Activated CD8-positive, alpha-beta T cell treated with anti-CD3 and anti-CD28 coated beads for 36 hours (primary cell): ENCODE measurements at regions not wholly inside any gene's neighbourhood (a gene's known extent, or its start where the extent isn't known, plus 50 kb on each side); places are given as distances from the start of the nearest gene placed in this dataset.
A peak's percentile ranks its signal among the peaks of the same experiment; 100 is the strongest.

Source experiments
- ATAC-seq: fragments of 200-7000 bp; cut with Tn5 transposase; one replicate; pipeline ENCODE4 v1.10.0; 2021; ENCODE audit warnings: mild to moderate bottlenecking, moderate library complexity
- CTCF ChIA-PET: fragments of 350-600 bp; sonication (Branson Sonifier 250); formaldehyde crosslinking; loops from one replicate; lab custom pipeline; 2021; ENCODE audit warnings: antibody characterized with exemption; lab: Charles Lee
- POLR2A ChIA-PET: fragments of 350-600 bp; sonication (Branson Sonifier 250); formaldehyde crosslinking; loops from one replicate; lab custom pipeline; 2021; ENCODE audit warnings: antibody characterized with exemption; lab: Charles Lee
- DNase-seq: peaks from one replicate; pipeline ENCODE4 v3.0.0-alpha.2; 2020
- H3K27ac Mint-ChIP-seq: one replicate; pipeline ENCODE4 v1.8.0; 2021; ENCODE audit warnings: mild to moderate bottlenecking, mixed read lengths
- H3K27me3 Mint-ChIP-seq: one replicate; pipeline ENCODE4 v1.8.0; 2021; ENCODE audit warnings: mixed read lengths
- H3K36me3 Mint-ChIP-seq: one replicate; pipeline ENCODE4 v1.8.0; 2021; ENCODE audit warnings: low read depth, mixed read lengths
- H3K4me1 Mint-ChIP-seq: one replicate; pipeline ENCODE4 v1.8.0; 2021; ENCODE audit warnings: low read depth, mixed read lengths
- H3K4me3 Mint-ChIP-seq: one replicate; pipeline ENCODE4 v1.8.0; 2021; ENCODE audit warnings: mild to moderate bottlenecking, moderate library complexity, mixed read lengths
- H3K9me3 Mint-ChIP-seq: one replicate; pipeline ENCODE4 v1.8.0; 2021; ENCODE audit warnings: mixed read lengths
- intact Hi-C: fragments of 100-400 bp; cut with micrococcal nuclease; formaldehyde crosslinking; loops from one replicate; pipeline ENCODE4 v1.10.0; 2022
- TF ChIP-seq, protein P1 (sequence below): fragments of 200-600 bp; IDR thresholded peaks from one replicate; pipeline ENCODE4 v1.8.0; 2022; ENCODE audit warnings: antibody characterized with exemption, mild to moderate bottlenecking

GRCh38 chr12:67173258-67173657 lies 95.9 kb upstream of the CAND1 start:
- intact Hi-C loops = no loop called here
- TF ChIP-seq, protein P1, sequence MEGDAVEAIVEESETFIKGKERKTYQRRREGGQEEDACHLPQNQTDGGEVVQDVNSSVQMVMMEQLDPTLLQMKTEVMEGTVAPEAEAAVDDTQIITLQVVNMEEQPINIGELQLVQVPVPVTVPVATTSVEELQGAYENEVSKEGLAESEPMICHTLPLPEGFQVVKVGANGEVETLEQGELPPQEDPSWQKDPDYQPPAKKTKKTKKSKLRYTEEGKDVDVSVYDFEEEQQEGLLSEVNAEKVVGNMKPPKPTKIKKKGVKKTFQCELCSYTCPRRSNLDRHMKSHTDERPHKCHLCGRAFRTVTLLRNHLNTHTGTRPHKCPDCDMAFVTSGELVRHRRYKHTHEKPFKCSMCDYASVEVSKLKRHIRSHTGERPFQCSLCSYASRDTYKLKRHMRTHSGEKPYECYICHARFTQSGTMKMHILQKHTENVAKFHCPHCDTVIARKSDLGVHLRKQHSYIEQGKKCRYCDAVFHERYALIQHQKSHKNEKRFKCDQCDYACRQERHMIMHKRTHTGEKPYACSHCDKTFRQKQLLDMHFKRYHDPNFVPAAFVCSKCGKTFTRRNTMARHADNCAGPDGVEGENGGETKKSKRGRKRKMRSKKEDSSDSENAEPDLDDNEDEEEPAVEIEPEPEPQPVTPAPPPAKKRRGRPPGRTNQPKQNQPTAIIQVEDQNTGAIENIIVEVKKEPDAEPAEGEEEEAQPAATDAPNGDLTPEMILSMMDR = no peak
- Mint-ChIP-seq H3K27me3 (peaks cover 20% of the 10 kb centered on the region), H3K36me3 (no peaks in the 10 kb centered on the region), H3K9me3 (no peaks in the 10 kb centered on the region), H3K4me3 (no peak overlapping the region), H3K4me1 (no peaks in the 10 kb centered on the region), H3K27ac (no peak overlapping the region)
- ATAC-seq = no peak
- DNase-seq = no peak
- ChIA-PET CTCF (interaction anchor here (3.1 kb wide), 1 partner anchor 12 kb away, joined by 8 read pairs; no protein-coding TSS in a partner anchor), POLR2A (no interaction called here)

GRCh38 chr12:67182551-67182950 lies 86.6 kb upstream of the CAND1 start:
- H3K4me1 Mint-ChIP-seq = no peaks in the 10 kb centered on the region
- H3K27me3 Mint-ChIP-seq = peaks cover 31% of the 10 kb centered on the region
- ATAC-seq = no peak
- POLR2A ChIA-PET = interaction anchor here (0.6 kb wide), 1 partner anchor 29 kb away, joined by 3 read pairs; no protein-coding TSS in a partner anchor
- no peaks in the 10 kb centered on the region for H3K36me3 Mint-ChIP-seq
- no peak overlapping the region for H3K4me3 Mint-ChIP-seq
- TF ChIP-seq, protein P1 = no peak
- intact Hi-C loops = no loop called here
- H3K27ac Mint-ChIP-seq = no peak overlapping the region
- no peak for DNase-seq
- H3K9me3 Mint-ChIP-seq = peaks cover 3% of the 10 kb centered on the region
- CTCF ChIA-PET = no interaction called here

DNA sequence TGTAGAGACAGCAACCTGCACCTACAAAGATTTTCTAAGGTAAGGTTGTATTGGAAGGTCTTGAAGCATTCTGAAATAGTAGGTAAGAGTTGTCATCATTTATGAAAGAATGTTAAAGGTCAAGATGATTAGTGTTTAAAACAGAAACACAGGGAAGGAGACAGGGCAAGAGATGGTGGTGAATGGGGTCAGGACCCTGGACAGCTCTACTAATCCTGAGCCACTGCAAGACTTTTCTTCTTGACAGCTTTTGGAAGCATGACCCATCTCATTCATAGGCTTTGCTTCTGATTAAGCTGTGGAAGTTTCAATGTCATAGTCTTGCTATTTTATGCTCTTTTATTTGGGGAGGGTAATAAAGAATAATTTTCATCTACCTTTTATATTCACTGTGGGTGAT lies 75.5 kb upstream of the CAND1 start:
- ChIA-PET POLR2A (no interaction called here), CTCF (no interaction called here)
- peak; percentile 54 for DNase-seq
- TF ChIP-seq, protein P1 = no peak
- Mint-ChIP-seq H3K4me3 (no peak overlapping the region), H3K27ac (no peak overlapping the region), H3K4me1 (no peaks in the 10 kb centered on the region), H3K9me3 (no peaks in the 10 kb centered on the region), H3K27me3 (peaks cover 16% of the 10 kb centered on the region), H3K36me3 (no peaks in the 10 kb centered on the region)
- intact Hi-C loops = no loop called here
- ATAC-seq = no peak

DNA sequence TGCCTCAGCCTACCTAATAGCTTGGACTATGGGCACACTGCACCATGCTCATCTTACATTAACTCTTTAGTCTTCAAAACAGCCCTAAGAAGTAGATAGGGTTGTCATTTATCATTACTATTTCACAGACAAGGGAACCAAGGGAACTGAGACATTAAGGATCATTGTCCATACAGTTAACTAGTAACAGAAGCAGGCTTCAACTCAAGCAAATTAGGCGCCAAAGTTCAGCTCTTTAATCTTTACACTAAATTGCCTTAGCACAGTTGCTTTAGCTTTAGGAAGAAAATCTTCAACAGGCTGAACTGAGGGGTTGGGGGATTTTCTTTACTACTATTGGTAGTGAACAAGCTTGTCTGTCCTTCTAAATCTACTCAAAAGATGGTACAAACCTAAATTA lies 68.8 kb upstream of the CAND1 start:
- ATAC-seq = no peak
- TF ChIP-seq, protein P1 = no peak
- DNase-seq = no peak
- Mint-ChIP-seq H3K36me3 (no peaks in the 10 kb centered on the region), H3K27ac (no peak overlapping the region), H3K4me3 (no peak overlapping the region), H3K27me3 (peaks cover 22% of the 10 kb centered on the region), H3K9me3 (no peaks in the 10 kb centered on the region), H3K4me1 (peaks cover 3% of the 10 kb centered on the region)
- intact Hi-C loops = no loop called here
- CTCF ChIA-PET = no interaction called here
- POLR2A ChIA-PET = no interaction called here

GRCh38 chr12:67202011-67202677 lies 67.0 kb upstream of the CAND1 start:
- H3K27ac Mint-ChIP-seq = no peak overlapping the region
- DNase-seq (no peak), ATAC-seq (no peak)
- intact Hi-C loops = no loop called here
- no peaks in the 10 kb centered on the region for H3K9me3 Mint-ChIP-seq
- peaks cover 3% of the 10 kb centered on the region for H3K4me1 Mint-ChIP-seq
- H3K4me3 Mint-ChIP-seq = no peak overlapping the region
- TF ChIP-seq, protein P1 = no peak
- peaks cover 25% of the 10 kb centered on the region for H3K27me3 Mint-ChIP-seq
- ChIA-PET CTCF (interaction anchor here (1.2 kb wide), 1 partner anchor 20 kb away, joined by 3 read pairs; no protein-coding TSS in a partner anchor), POLR2A (no interaction called here)
- H3K36me3 Mint-ChIP-seq = no peaks in the 10 kb centered on the region
